IMR-90 (cell line): ENCODE measurements at regions not wholly inside any gene's neighbourhood (a gene's known extent, or its start where the extent isn't known, plus 50 kb on each side); places are given as distances from the start of the nearest gene placed in this dataset.

Experiments
- ATAC-seq: fragments of 200-7000 bp; cut with Tn5 transposase; 2 replicates; pipeline ENCODE4 v1.9.1; 2020; ENCODE audit warnings: low read depth, mild to moderate bottlenecking, moderate library complexity
- BruUV-seq: library from RNA; stranded (reverse); fragments of 400-500 nt; replicated peaks from 2 replicates; lab custom pipeline; 2021; lab: Mats Ljungman, UMichigan
- CTCF ChIA-PET: fragments of 300-600 bp; formaldehyde crosslinking; extraction: SDS; loops from one replicate; lab custom pipeline; 2021; ENCODE audit warnings: antibody characterized with exemption; lab: Yijun Ruan, JAX
- POLR2A ChIA-PET: fragments of 300-600 bp; sonication (Branson Sonifier 250); formaldehyde crosslinking; loops from one replicate; lab custom pipeline; 2022; ENCODE audit warnings: antibody characterized with exemption; ENCODE audit not compliant: unreplicated experiment; lab: Charles Lee
- DNase-seq: peaks from one replicate; pipeline ENCODE4 v3.0.0; 2013
- H2AFZ ChIP-seq: replicated peaks from 2 replicates; pipeline ENCODE3; 2013; ENCODE audit warnings: low read length, mild to moderate bottlenecking; ENCODE audit not compliant: poor library complexity
- H2AK5ac ChIP-seq: 2 replicates; pipeline ENCODE4 v1.6.1; 2013; ENCODE audit warnings: low read depth, low read length, inconsistent platforms
- H2AK9ac ChIP-seq: replicated peaks from 2 replicates; pipeline ENCODE3; 2013; ENCODE audit warnings: mild to moderate bottlenecking, low read depth, low read length, moderate library complexity; ENCODE audit not compliant: poor library complexity
- H2BK120ac ChIP-seq: 2 replicates; pipeline ENCODE4 v1.6.1; 2013; ENCODE audit warnings: low read depth, low read length, inconsistent platforms
- H2BK15ac ChIP-seq: 3 replicates; pipeline ENCODE4 v1.6.1; 2013; ENCODE audit warnings: low read depth, low read length, inconsistent platforms
- H2BK20ac ChIP-seq: 2 replicates; pipeline ENCODE4 v1.6.1; 2013; ENCODE audit warnings: low read depth, mild to moderate bottlenecking, inconsistent platforms, low read length, moderate library complexity
- H2BK5ac ChIP-seq: 2 replicates; pipeline ENCODE4 v1.6.1; 2013; ENCODE audit warnings: mild to moderate bottlenecking, low read depth, low read length, inconsistent platforms; ENCODE audit not compliant: poor library complexity, severe bottlenecking
- H3K14ac ChIP-seq: replicated peaks from 2 replicates; pipeline ENCODE4 v1.6.1; 2013; ENCODE audit warnings: low read depth, low read length, inconsistent platforms
- H3K18ac ChIP-seq: 2 replicates; pipeline ENCODE4 v1.6.1; 2013; ENCODE audit warnings: low read depth, low read length, control low read depth
- H3K23ac ChIP-seq: 2 replicates; pipeline ENCODE4 v1.6.1; 2013; ENCODE audit warnings: low read depth, low read length, inconsistent platforms
- H3K27ac ChIP-seq: 2 replicates; pipeline ENCODE4 v1.5.1; 2013; ENCODE audit warnings: mild to moderate bottlenecking, control low read depth, low read length; ENCODE audit not compliant: insufficient read depth
- H3K27me3 ChIP-seq: 2 replicates; pipeline ENCODE4 v1.6.1; 2013; ENCODE audit warnings: low read length; ENCODE audit not compliant: control insufficient read depth, insufficient read depth
- H3K36me3 ChIP-seq: 2 replicates; pipeline ENCODE4 v1.6.1; 2013; ENCODE audit warnings: low read length, mixed read lengths; ENCODE audit not compliant: control insufficient read depth, insufficient read depth
- H3K4ac ChIP-seq: 2 replicates; pipeline ENCODE4 v1.6.1; 2013; ENCODE audit warnings: low read depth, low read length, inconsistent platforms
- H3K4me1 ChIP-seq: 2 replicates; pipeline ENCODE4 v1.6.1; 2013; ENCODE audit warnings: low read length, mixed read lengths; ENCODE audit not compliant: control insufficient read depth, insufficient read depth
- H3K4me2 ChIP-seq: 2 replicates; pipeline ENCODE4 v1.6.1; 2013; ENCODE audit warnings: low read depth, mild to moderate bottlenecking, control low read depth, low read length, moderate library complexity
- H3K4me3 ChIP-seq: 2 replicates; pipeline ENCODE4 v1.5.1; 2013; ENCODE audit warnings: low read depth, mild to moderate bottlenecking, control low read depth, low read length, moderate library complexity; ENCODE audit not compliant: insufficient read depth
- H3K56ac ChIP-seq: 2 replicates; pipeline ENCODE4 v1.6.1; 2013; ENCODE audit warnings: low read length, inconsistent platforms; ENCODE audit not compliant: insufficient read depth; ENCODE audit errors: extremely low read depth
- H3K79me1 ChIP-seq, 2 experiments: 2 replicates each; pipeline ENCODE4 v1.6.1; 2013; ENCODE audit warnings: low read length in 2 of 2, inconsistent platforms in 1 of 2, low read depth in 1 of 2
- H3K9ac ChIP-seq: 2 replicates; pipeline ENCODE4 v1.6.1; 2013; ENCODE audit warnings: low read depth, low read length, control low read depth
- H3K9me1 ChIP-seq: 2 replicates; pipeline ENCODE4 v1.6.1; 2013; ENCODE audit warnings: low read length, inconsistent platforms; ENCODE audit not compliant: insufficient read depth
- H3K9me3 ChIP-seq: 2 replicates; pipeline ENCODE4 v1.6.1; 2013; ENCODE audit warnings: low read length; ENCODE audit not compliant: control insufficient read depth, insufficient read depth
- H4K20me1 ChIP-seq: 2 replicates; pipeline ENCODE4 v1.6.1; 2013; ENCODE audit warnings: low read length, inconsistent platforms; ENCODE audit not compliant: insufficient read depth
- H4K5ac ChIP-seq: 2 replicates; pipeline ENCODE4 v1.6.1; 2013; ENCODE audit warnings: mild to moderate bottlenecking, low read depth, low read length, control low read depth
- H4K8ac ChIP-seq, 2 experiments: 2 replicates each; pipeline ENCODE4 v1.6.1; 2013; ENCODE audit warnings: low read depth in 2 of 2, low read length in 2 of 2, control low read depth in 1 of 2, inconsistent platforms in 1 of 2
- H4K91ac ChIP-seq: 2 replicates; pipeline ENCODE4 v1.6.1; 2013; ENCODE audit warnings: low read depth, low read length, inconsistent platforms; ENCODE audit not compliant: insufficient read depth
- BHLHE40 ChIP-seq: fragments of 150-350 bp; IDR thresholded peaks from 2 replicates; pipeline ENCODE4 v1.6.1; 2016; ENCODE audit warnings: mild to moderate bottlenecking, low read depth, low read length
- CEBPB ChIP-seq: IDR thresholded peaks from 2 replicates; pipeline ENCODE4 v1.6.1; 2012; ENCODE audit warnings: low read depth, low read length, improper control_type of control experiment
- CHD1 ChIP-seq: IDR thresholded peaks from 2 replicates; pipeline ENCODE4 v1.6.1; 2012; ENCODE audit warnings: low read depth, low read length, improper control_type of control experiment
- MAFK ChIP-seq: IDR thresholded peaks from 2 replicates; pipeline ENCODE4 v1.6.1; 2012; ENCODE audit warnings: low read depth, low read length, improper control_type of control experiment
- POLR2A ChIP-seq: IDR thresholded peaks from 2 replicates; pipeline ENCODE4 v1.6.1; 2012; ENCODE audit warnings: mild to moderate bottlenecking, low read depth, low read length
- RAD21 ChIP-seq: IDR thresholded peaks from 2 replicates; pipeline ENCODE4 v1.6.1; 2012; ENCODE audit warnings: low read length, improper control_type of control experiment
- RFX5 ChIP-seq: IDR thresholded peaks from 2 replicates; pipeline ENCODE4 v1.8.0; 2012; ENCODE audit warnings: low read depth, mild to moderate bottlenecking, low read length, moderate library complexity
- WGBS, 2 experiments: methylation state at CpG; one replicate each; pipeline versions ENCODE4 v1.1.5 to v1.1.7; 2013; ENCODE audit warnings: missing lambda C conversion rate in 2 of 2; ENCODE audit not compliant: insufficient read length in 1 of 2; ENCODE audit errors: extremely low coverage in 2 of 2; 5-methylcytosine and 5-hydroxymethylcytosine counted together
- dilution Hi-C: fragments of 300-500 bp; cut with HindIII; formaldehyde crosslinking; loops from one replicate; pipeline ENCODE4 v1.14.3; 2018; ENCODE audit warnings: low sequenced_read_pairs; ENCODE audit not compliant: unreplicated experiment
- in situ Hi-C: fragments of 300-500 bp; cut with MboI; formaldehyde crosslinking; loops from 3 replicates; pipeline ENCODE4 v1.14.3; 2019; ENCODE audit warnings: low sequenced_read_pairs, inconsistent platforms, mixed read lengths
- intact Hi-C: fragments of 100-400 bp; cut with micrococcal nuclease; formaldehyde crosslinking; loops from 2 replicates; pipeline ENCODE4 v1.10.0; 2022

- no peak overlapping the region for H2AFZ ChIP-seq
- H3K4me3 ChIP-seq, result no peak overlapping the region
- H3K4ac ChIP-seq, result peak overlapping the region; percentile 36
- ChIA-PET CTCF (no interaction called here), POLR2A (no interaction called here)
- H2AK9ac ChIP-seq, result no peak overlapping the region
- no peak overlapping the region for H3K23ac ChIP-seq
- peak overlapping the region; percentile 67; the same call in 2 of the 3 replicates for H2BK15ac ChIP-seq
- H4K8ac ChIP-seq, result peak overlapping the region; percentile 60 to 93; a peak in 3 of 4 replicates
- no peaks in the 10 kb centered on the region for H3K36me3 ChIP-seq
- no TSS peak for BruUV-seq
- no peak overlapping the region for H3K4me2 ChIP-seq
- peaks cover 24% of the 10 kb centered on the region for H3K9me1 ChIP-seq
- peak overlapping the region; percentile 76 for H2AK5ac ChIP-seq
- H3K27ac ChIP-seq, result peak overlapping the region; percentile 65; the same call in 1 of the 2 replicates
- peak overlapping the region; percentile 79 for H3K18ac ChIP-seq
- H2BK5ac ChIP-seq, result peak overlapping the region; percentile 84
- H2BK20ac ChIP-seq, result peak overlapping the region; percentile 100
- ATAC-seq (no peak), DNase-seq (peak; percentile 43)
- in situ Hi-C loops, result no loop called here
- peak overlapping the region; percentile 53; the same call in 1 of the 2 replicates for H3K14ac ChIP-seq
- H3K9ac ChIP-seq, result no peak overlapping the region
- peak overlapping the region; percentile 99 for H4K91ac ChIP-seq
- no peaks in the 10 kb centered on the region for H3K9me3 ChIP-seq
- H3K79me1 ChIP-seq, result no peaks in the 10 kb centered on the region
- no peak overlapping the region; the same call in 1 of the 2 replicates for H3K56ac ChIP-seq
- no CpG with 5 or more reads among the region's 4 CpGs for WGBS, 2 experiments
- H4K20me1 ChIP-seq, result no peaks in the 10 kb centered on the region
- dilution Hi-C loops, result no loop called here
- H3K27me3 ChIP-seq, result no peaks in the 10 kb centered on the region
- H4K5ac ChIP-seq, result peak overlapping the region; percentile 69
- TF ChIP-seq BHLHE40, result no peak
- TF ChIP-seq RAD21, result no peak
- TF ChIP-seq POLR2A, result no peak
- peak; percentile 29; the same call in 1 of the 2 replicates for TF ChIP-seq CEBPB
- TF ChIP-seq CHD1, result no peak
- TF ChIP-seq RFX5, result no peak
- TF ChIP-seq MAFK, result no peak
- peak overlapping the region; percentile 99 for H2BK120ac ChIP-seq
- intact Hi-C loops, result no loop called here
- peaks cover 34% of the 10 kb centered on the region for H3K4me1 ChIP-seq
These were observed 482.9 kb upstream of the USP24 start for GRCh38 chr1:55697997-55698535.
